IPS-18a (cell line): ENCODE measurements at regions not wholly inside any gene's neighbourhood (a gene's known extent, or its start where the extent isn't known, plus 50 kb on each side); places are given as distances from the start of the nearest gene placed in this dataset.
"Not testable (repeated sequence)": the region's sequence is repeated elsewhere in the genome, so short reads cannot be mapped to it uniquely, and the experiment has no call there.

Experiments
- H3K27ac ChIP-seq: one replicate; pipeline ENCODE4 v1.5.1; 2013; ENCODE audit warnings: low read length
- H3K27me3 ChIP-seq: one replicate; pipeline ENCODE4 v1.6.1; 2013; ENCODE audit warnings: mild to moderate bottlenecking, low read length; ENCODE audit not compliant: control insufficient read depth, insufficient read depth
- H3K36me3 ChIP-seq: one replicate; pipeline ENCODE4 v1.6.1; 2013; ENCODE audit warnings: low read depth, low read length; ENCODE audit not compliant: control insufficient read depth
- H3K4me1 ChIP-seq: one replicate; pipeline ENCODE4 v1.6.1; 2013; ENCODE audit warnings: low read depth, low read length; ENCODE audit not compliant: control insufficient read depth
- H3K4me3 ChIP-seq: one replicate; pipeline ENCODE4 v1.5.1; 2013; ENCODE audit warnings: low read length
- H3K9ac ChIP-seq: one replicate; pipeline ENCODE4 v1.6.1; 2013; ENCODE audit warnings: mild to moderate bottlenecking, low read length, moderate library complexity
- H3K9me3 ChIP-seq: one replicate; pipeline ENCODE4 v1.6.1; 2013; ENCODE audit warnings: low read depth, low read length; ENCODE audit not compliant: control insufficient read depth

- not testable (repeated sequence) for H3K4me1 ChIP-seq, H3K9ac ChIP-seq, H3K4me3 ChIP-seq, H3K27ac ChIP-seq, H3K27me3 ChIP-seq, H3K9me3 ChIP-seq, H3K36me3 ChIP-seq
Observed at GRCh38 chr9:36458430-36458915, 58.4 kb upstream of the RNF38 start.

- Histone ChIP-seq H3K27ac (no peak overlapping the region), H3K27me3 (no peaks in the 10 kb centered on the region), H3K4me3 (no peak overlapping the region), H3K9me3 (no peaks in the 10 kb centered on the region), H3K36me3 (peaks cover under 1% of the 10 kb centered on the region), H3K4me1 (no peaks in the 10 kb centered on the region), H3K9ac (no peak overlapping the region)
Observed at GRCh38 chr9:36457836-36458429, 57.9 kb upstream of the RNF38 start.

- no peaks in the 10 kb centered on the region for H3K9me3 ChIP-seq
- no peaks in the 10 kb centered on the region for H3K27me3 ChIP-seq
- no peak overlapping the region for H3K9ac ChIP-seq
- no peak overlapping the region for H3K4me3 ChIP-seq
- H3K27ac ChIP-seq: no peak overlapping the region
- H3K4me1 ChIP-seq: no peaks in the 10 kb centered on the region
- no peaks in the 10 kb centered on the region for H3K36me3 ChIP-seq
Observed at GRCh38 chr9:36456480-36457065, 56.5 kb upstream of the RNF38 start.

- no peaks in the 10 kb centered on the region for H3K27me3 ChIP-seq
- H3K9ac ChIP-seq: no peak overlapping the region
- no peak overlapping the region for H3K27ac ChIP-seq
Observed at GRCh38 chr9:36451949-36452348, 51.9 kb upstream of the RNF38 start.

GRCh38 chr9:36450110-36450732, 50.2 kb upstream of the RNF38 start:
- Histone ChIP-seq H3K4me1 (peaks cover 10% of the 10 kb centered on the region), H3K9me3 (no peaks in the 10 kb centered on the region), H3K4me3 (no peak overlapping the region), H3K27ac (no peak overlapping the region), H3K9ac (no peak overlapping the region), H3K36me3 (no peaks in the 10 kb centered on the region), H3K27me3 (no peaks in the 10 kb centered on the region)

More at GRCh38 chr9:36451949-36452348, 51.9 kb upstream of the RNF38 start:
- H3K36me3 ChIP-seq: no peaks in the 10 kb centered on the region
- H3K9me3 ChIP-seq: no peaks in the 10 kb centered on the region
- no peak overlapping the region for H3K4me3 ChIP-seq
- no peaks in the 10 kb centered on the region for H3K4me1 ChIP-seq
